ENCODE measurements at regions not wholly inside any gene's neighbourhood (a gene's known extent, or its start where the extent isn't known, plus 50 kb on each side); places are given as distances from the start of the nearest gene placed in this dataset.

DNA sequence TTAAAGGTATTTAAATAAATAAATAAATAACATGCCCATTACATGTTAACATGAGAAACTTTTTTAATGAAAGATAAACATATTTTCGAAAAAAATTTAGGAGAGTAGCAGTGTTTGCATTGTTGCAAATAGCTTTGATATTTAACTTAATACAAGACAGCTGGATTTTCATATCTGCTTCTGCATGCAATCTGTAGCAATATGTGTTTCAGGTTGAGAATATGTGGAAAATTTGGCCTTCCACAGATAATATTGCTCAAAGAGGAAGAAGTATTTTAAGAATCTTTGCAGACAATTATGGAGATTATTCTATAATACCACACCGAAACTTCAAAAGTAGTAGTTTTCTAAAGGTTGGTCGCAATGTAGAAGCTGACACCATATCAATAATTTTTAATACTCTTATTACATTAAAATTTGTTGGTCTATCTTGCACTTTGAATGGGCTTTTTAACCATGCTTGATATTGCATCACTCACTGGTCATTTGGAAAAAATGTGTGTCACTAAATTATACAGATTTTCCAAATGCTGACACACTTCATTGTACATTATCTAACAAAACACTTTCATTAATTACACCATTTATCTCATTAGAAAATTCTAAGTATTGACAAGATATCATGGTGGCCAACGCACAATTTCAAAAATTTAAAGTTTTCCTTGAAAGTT is 229.8 kb upstream of the HDAC9 start:
- WGBS, 2 donors = 95% methylated on average over 4 of the region's 4 CpGs
- Histone ChIP-seq H3K9me3 (no peaks in the 10 kb centered on the region), H3K36me3 (no peaks in the 10 kb centered on the region), H3K4me3 (replicated peaks in 1 of 3) (no peak overlapping the region), H3K27ac (no peak overlapping the region), H3K4me1 (no peaks in the 10 kb centered on the region), H3K27me3 (no peaks in the 10 kb centered on the region)
- no peak for DNase-seq
- TF ChIP-seq POLR2A (IDR thresholded peaks at IDR 0.05) = no peak
- TF ChIP-seq, protein P1, sequence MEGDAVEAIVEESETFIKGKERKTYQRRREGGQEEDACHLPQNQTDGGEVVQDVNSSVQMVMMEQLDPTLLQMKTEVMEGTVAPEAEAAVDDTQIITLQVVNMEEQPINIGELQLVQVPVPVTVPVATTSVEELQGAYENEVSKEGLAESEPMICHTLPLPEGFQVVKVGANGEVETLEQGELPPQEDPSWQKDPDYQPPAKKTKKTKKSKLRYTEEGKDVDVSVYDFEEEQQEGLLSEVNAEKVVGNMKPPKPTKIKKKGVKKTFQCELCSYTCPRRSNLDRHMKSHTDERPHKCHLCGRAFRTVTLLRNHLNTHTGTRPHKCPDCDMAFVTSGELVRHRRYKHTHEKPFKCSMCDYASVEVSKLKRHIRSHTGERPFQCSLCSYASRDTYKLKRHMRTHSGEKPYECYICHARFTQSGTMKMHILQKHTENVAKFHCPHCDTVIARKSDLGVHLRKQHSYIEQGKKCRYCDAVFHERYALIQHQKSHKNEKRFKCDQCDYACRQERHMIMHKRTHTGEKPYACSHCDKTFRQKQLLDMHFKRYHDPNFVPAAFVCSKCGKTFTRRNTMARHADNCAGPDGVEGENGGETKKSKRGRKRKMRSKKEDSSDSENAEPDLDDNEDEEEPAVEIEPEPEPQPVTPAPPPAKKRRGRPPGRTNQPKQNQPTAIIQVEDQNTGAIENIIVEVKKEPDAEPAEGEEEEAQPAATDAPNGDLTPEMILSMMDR (IDR thresholded peaks at IDR 0.05) = no peak
- intact Hi-C loops (cut with DNase I) = no loop called here

DNA sequence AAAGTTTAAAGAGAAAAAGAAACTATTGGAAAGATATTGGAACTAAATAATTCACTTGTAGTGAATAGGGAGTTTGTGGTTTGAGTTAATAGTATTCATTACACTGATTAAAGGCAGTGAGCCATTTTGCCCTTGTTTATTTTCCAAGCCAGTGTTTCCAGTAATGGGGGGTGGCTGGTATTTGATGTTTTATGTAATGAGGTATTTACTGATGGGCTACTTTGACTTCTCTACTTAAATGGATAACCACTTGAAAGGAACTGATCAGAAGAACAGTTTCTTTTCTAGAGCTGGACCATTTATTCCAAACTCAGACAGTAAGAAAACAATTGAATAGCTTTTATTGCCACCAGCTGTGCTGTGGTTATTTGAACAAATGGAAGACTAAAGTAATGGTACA is 227.0 kb upstream of the HDAC9 start:
- Histone ChIP-seq H3K4me3 (replicated peaks in 1 of 3) (no peak overlapping the region), H3K27me3 (no peaks in the 10 kb centered on the region), H3K27ac (no peak overlapping the region), H3K4me1 (no peaks in the 10 kb centered on the region), H3K9me3 (no peaks in the 10 kb centered on the region), H3K36me3 (no peaks in the 10 kb centered on the region)
- DNase-seq = no peak
- TF ChIP-seq, protein P1 (IDR thresholded peaks at IDR 0.05) = no peak
- TF ChIP-seq POLR2A (IDR thresholded peaks at IDR 0.05) = no peak
- intact Hi-C loops (cut with DNase I) = no loop called here

DNA sequence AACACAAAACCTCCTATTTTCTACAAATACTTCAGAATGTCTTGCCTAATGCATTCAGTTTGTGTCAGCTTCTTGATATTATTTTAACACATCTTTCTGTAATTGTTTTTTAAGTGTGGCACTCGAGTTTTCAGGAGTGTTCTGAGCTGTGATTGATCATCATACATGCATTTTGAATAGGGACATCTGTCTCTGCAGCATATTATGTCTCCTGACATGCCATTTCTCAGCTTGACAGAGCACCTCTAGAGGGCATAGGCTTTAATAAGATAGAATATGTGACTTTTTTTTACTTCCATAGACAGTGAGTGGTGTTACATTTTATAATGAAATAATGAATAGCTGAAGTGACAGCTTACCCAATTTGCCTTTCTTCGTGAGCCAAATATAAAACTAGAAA is 219.2 kb upstream of the HDAC9 start:
- intact Hi-C loops (cut with DNase I) = no loop called here
- Histone ChIP-seq H3K27ac (no peak overlapping the region), H3K4me3 (replicated peaks in 1 of 3) (no peak overlapping the region), H3K36me3 (no peaks in the 10 kb centered on the region), H3K9me3 (no peaks in the 10 kb centered on the region), H3K27me3 (no peaks in the 10 kb centered on the region), H3K4me1 (no peaks in the 10 kb centered on the region)
- TF ChIP-seq, protein P1 (IDR thresholded peaks at IDR 0.05) = no peak
- TF ChIP-seq POLR2A (IDR thresholded peaks at IDR 0.05) = no peak
- 81 to 85% methylated on average over 2 of the region's 2 CpGs for WGBS, 2 donors
- DNase-seq = no peak

DNA sequence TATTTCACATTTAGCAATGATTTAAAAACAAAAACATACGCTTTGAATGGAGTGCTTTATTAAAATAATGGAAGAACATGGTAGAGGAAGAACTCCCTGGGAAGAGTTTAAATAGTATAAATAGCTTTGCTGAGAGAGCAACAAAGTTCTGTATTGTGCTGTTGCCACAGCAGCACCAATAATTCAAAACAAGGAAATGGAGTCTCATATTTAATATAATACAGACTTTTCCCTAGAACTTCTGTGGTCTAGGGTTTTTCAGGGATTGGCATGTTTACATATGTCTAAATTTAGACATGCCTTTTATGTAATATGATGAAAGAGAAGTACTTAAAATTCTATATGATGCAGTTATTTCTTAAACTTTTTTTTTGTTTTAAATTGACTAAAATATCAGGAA is 217.2 kb upstream of the HDAC9 start:
- no peaks in the 10 kb centered on the region for H3K9me3 ChIP-seq
- WGBS, 2 donors = 76 to 77% methylated on average over 1 of the region's 1 CpG
- intact Hi-C loops (cut with DNase I) = no loop called here
- H3K36me3 ChIP-seq = no peaks in the 10 kb centered on the region
- H3K27me3 ChIP-seq = no peaks in the 10 kb centered on the region
- no peak for DNase-seq
- no peaks in the 10 kb centered on the region for H3K4me1 ChIP-seq
- TF ChIP-seq, protein P1 (IDR thresholded peaks at IDR 0.05) = no peak
- TF ChIP-seq POLR2A (IDR thresholded peaks at IDR 0.05) = no peak
- H3K27ac ChIP-seq = no peak overlapping the region
- no peak overlapping the region for H3K4me3 ChIP-seq (replicated peaks in 1 of 3)

DNA sequence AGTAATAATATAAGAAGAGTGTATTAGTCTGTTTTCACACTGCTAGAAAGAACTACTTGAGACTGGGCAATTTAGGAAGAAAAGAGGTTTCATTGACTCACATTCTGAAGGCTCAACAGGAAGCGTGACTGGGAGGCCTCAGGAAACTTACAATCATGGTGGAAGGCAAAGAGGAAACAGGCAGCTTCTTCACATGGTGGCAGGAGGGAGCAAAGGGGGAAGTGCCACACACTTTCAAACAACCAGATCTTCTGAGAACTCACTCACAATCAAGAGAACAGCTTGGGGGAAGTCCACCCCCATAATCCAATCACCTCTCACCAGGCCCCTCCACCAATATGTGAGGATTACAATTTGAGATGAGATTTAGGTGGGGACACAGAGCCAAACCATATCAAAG is 212.5 kb upstream of the HDAC9 start:
- intact Hi-C loops (cut with DNase I) = no loop called here
- H3K4me3 ChIP-seq (replicated peaks in 1 of 3) = no peak overlapping the region

More for the DNA sequence above, 212.5 kb upstream of the HDAC9 start:
- 0 to 2% methylated on average over 1 of the region's 1 CpG for WGBS, 2 donors
- Histone ChIP-seq H3K9me3 (no peaks in the 10 kb centered on the region), H3K36me3 (no peaks in the 10 kb centered on the region), H3K27me3 (no peaks in the 10 kb centered on the region), H3K27ac (no peak overlapping the region), H3K4me1 (no peaks in the 10 kb centered on the region)
- no peak for DNase-seq
- TF ChIP-seq, protein P1 (IDR thresholded peaks at IDR 0.05) = no peak
- no peak for TF ChIP-seq POLR2A (IDR thresholded peaks at IDR 0.05)
